GM12873 (cell line): ENCODE measurements at regions not wholly inside any gene's neighbourhood (a gene's known extent, or its start where the extent isn't known, plus 50 kb on each side); places are given as distances from the start of the nearest gene placed in this dataset.

Source experiments
- CTCF ChIP-seq: IDR thresholded peaks from 2 replicates; pipeline ENCODE4 v1.5.1; 2012; ENCODE audit warnings: low read depth, mild to moderate bottlenecking, moderate library complexity, low read length, control low read depth; ENCODE audit not compliant: insufficient read depth; ENCODE audit errors: missing control alignments

- no peak for TF ChIP-seq CTCF
These were observed 124.7 kb downstream of the ICOS start for GRCh38 chr2:204061241-204061640.

DNA sequence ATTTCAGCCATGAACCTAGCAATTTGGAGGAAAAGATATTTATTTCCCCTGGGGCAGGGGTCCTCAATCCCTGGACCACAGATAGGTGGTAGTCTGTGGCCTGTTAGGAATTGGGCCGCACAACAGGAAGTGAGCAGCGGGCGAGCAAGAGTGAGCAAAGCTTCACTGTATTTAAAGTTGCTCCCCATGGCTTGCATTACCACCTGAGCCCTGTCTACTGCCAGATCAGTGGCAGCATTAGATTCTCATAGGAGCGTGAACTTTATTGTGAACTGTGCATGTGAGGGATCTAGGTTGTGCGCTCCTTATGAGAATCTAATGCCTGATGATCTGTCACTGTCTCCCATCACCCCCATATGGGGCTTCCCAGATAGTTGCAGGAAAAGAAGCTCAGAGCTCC is 127.6 kb downstream of the ICOS start:
- TF ChIP-seq CTCF, result no peak

DNA sequence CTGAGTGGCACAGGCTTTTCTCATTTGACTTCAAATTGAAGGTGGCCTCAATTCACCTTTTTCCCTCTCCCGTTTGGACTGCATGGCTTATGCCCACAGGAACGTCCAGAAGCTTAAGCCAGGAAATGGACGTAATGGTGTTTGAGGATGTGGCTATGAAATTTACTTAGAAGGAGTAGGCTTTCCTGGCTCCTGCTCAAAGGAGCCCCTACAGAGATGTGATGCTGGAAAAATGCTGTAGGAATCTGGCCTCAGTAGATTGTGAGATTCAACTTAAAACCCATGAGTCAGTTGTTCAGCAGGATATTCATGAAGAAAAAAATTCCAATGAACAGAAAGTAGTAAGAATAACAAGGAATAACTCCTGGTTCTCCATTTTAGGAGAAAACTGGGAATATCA is 129.0 kb downstream of the ICOS start:
- no peak for TF ChIP-seq CTCF

- TF ChIP-seq CTCF, result no peak
These were observed 129.5 kb downstream of the ICOS start for GRCh38 chr2:204066051-204066450.

GRCh38 chr2:204069804-204070203 is 133.2 kb downstream of the ICOS start:
- TF ChIP-seq CTCF, result no peak

DNA sequence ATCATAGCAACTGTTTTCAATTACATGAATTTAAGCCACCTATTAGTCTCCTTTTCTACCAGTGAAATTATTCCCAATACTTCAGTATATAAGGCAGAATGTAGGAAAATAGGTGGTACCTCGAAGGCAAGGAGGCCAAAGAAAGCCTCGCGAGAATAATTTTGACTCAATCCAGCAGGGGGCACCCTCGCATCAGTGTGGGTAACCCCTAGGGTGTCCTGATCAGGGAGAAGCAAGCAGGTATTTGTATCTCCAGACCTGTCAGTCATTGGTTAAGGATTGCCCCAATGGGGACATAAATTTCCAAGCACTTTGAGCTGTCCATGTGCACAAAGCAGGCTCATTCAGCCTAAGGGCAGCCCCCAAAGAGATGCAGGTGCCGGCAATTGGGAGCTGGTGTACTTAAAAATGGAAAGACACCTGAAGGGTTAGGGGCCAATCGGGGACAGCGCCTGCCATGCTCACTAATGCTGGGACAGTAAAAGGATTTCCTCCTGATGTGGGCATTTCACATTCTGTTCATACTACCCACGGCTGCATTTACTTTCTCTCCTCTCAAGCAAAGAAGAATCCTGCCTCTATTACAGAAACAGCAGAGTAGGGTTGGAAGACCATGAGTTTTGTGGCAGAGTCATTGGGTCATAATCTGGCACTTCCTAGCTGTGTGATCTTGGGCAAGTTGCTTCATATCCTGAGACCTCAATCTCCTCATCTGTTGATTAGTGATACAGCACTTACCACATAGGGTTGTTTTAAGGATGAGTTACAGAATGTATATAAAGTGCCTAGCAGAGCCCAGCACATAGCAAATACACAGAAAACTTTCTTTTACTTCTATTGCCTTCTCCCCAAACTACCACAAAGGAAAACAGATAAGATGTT is 136.1 kb downstream of the ICOS start:
- TF ChIP-seq CTCF, result peak; percentile 73

GRCh38 chr2:204074456-204074855 is 137.9 kb downstream of the ICOS start:
- TF ChIP-seq CTCF, result no peak
